Heart left ventricle (tissue), 13 donors: ENCODE measurements at regions not wholly inside any gene's neighbourhood (a gene's known extent, or its start where the extent isn't known, plus 50 kb on each side); places are given as distances from the start of the nearest gene placed in this dataset.

Experiments used
- POLR2A ChIP-seq, 2 donors: fragments of 450-650 bp; IDR thresholded peaks; one replicate each; pipeline ENCODE4 v1.6.1; 2017; ENCODE audit warnings: antibody characterized with exemption in 2 of 2, mild to moderate bottlenecking in 2 of 2, moderate library complexity in 2 of 2
- TF ChIP-seq, protein P1 (sequence below), 12 donors: fragments of 200-600 bp; sonication (generic) in 4 of 12; IDR thresholded peaks; one replicate each; pipeline versions ENCODE4 v1.5.0 to v1.8.0; 2018 to 2022; ENCODE audit warnings: antibody characterized with exemption in 12 of 12, mild to moderate bottlenecking in 5 of 12
- donor health status: ischemic (EF 13 %, LVEDD 7.1; RV severe dilation, severe dysfunction).
- donor health status: DM: no; HTN: yes; CAD: no.
- donor health status: DM: no; HTN: no; CAD: no.
- donor health status: ischemic (EF 25% LVEDD 6.9; RV normal size, moderate dysfunction).
- donor health status: ischemic (EF 25% LVEDD 5.7; RV mildly dilated, moderate dysfunction).
- donor health status: ischemic (EF 35%, LVEDD 5.7; RV mildly dilated, moderate dysfunction).
- donor health status: nonischemic (EF 11% LVEDD 7.7; RV severe dilation, severe dysfunction).
- donor health status: DM: yes; HTN: yes; CAD: no.
- donor health status: PGD.
- donor health status: ischemic (EF 29% LVEDD 5.4; RV normal size, mild dysfunction).
- donor health status: nonischemic (EF 23%, LVEDD 6.1; RV moderate dilation, normal function).

DNA sequence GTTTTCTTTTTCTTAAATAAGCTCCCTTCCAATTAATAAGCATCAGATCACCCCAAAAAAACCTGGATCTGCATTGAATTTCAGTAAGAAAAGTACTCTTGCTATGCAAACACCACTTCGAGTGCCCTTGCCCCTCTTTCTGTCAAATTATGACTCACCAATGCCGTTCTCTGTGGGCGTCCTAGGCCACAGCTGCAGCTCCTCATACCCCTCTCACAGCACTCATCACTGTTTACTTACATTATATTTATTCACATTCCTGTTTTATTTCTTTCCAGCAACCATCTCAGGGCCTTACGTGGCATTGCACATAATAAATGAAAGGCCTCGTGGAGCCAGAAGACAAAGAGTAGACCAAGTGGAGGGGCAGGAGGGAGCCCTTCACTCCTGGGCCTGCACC lies 99.1 kb upstream of the CTTNBP2NL start:
- TF ChIP-seq, protein P1, sequence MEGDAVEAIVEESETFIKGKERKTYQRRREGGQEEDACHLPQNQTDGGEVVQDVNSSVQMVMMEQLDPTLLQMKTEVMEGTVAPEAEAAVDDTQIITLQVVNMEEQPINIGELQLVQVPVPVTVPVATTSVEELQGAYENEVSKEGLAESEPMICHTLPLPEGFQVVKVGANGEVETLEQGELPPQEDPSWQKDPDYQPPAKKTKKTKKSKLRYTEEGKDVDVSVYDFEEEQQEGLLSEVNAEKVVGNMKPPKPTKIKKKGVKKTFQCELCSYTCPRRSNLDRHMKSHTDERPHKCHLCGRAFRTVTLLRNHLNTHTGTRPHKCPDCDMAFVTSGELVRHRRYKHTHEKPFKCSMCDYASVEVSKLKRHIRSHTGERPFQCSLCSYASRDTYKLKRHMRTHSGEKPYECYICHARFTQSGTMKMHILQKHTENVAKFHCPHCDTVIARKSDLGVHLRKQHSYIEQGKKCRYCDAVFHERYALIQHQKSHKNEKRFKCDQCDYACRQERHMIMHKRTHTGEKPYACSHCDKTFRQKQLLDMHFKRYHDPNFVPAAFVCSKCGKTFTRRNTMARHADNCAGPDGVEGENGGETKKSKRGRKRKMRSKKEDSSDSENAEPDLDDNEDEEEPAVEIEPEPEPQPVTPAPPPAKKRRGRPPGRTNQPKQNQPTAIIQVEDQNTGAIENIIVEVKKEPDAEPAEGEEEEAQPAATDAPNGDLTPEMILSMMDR (IDR thresholded peaks at IDR 0.05): no peak
- no peak for TF ChIP-seq POLR2A (IDR thresholded peaks at IDR 0.05)
